ENCODE measurements at regions not wholly inside any gene's neighbourhood (a gene's known extent, or its start where the extent isn't known, plus 50 kb on each side); places are given as distances from the start of the nearest gene placed in this dataset.

DNA sequence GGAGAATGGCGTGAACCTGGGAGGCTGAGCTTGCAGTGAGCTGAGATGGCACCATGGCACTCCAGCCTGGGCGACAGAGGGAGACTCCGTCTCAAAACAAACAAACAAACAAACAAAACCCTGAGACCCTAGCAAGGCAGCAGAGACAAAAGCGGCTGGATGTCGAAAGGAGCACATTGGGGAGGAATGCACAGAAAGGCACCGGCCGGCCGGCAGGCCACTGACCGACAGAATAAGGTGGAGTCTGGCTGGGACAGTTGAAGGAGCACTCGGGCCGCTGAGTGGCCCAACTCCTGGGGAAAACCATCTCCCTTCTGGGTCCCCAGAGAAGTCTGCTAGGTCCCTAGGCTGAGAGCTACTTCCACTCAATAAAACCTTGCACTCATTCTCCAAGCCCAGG is 256.2 kb downstream of the KIF21A start:
- FAIRE-seq (no peak), DNase-seq (ENCODE audit: low read depth, low spot score) (no peak)
- no peaks in the 10 kb centered on the region for H3K4me1 ChIP-seq (ENCODE audit: control insufficient read depth, extremely low read depth, insufficient read depth, low read length)
- TF ChIP-seq, protein P1, sequence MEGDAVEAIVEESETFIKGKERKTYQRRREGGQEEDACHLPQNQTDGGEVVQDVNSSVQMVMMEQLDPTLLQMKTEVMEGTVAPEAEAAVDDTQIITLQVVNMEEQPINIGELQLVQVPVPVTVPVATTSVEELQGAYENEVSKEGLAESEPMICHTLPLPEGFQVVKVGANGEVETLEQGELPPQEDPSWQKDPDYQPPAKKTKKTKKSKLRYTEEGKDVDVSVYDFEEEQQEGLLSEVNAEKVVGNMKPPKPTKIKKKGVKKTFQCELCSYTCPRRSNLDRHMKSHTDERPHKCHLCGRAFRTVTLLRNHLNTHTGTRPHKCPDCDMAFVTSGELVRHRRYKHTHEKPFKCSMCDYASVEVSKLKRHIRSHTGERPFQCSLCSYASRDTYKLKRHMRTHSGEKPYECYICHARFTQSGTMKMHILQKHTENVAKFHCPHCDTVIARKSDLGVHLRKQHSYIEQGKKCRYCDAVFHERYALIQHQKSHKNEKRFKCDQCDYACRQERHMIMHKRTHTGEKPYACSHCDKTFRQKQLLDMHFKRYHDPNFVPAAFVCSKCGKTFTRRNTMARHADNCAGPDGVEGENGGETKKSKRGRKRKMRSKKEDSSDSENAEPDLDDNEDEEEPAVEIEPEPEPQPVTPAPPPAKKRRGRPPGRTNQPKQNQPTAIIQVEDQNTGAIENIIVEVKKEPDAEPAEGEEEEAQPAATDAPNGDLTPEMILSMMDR (optimal IDR thresholded peaks at IDR 0.05 in 1 of 3, IDR thresholded peaks at IDR 0.05 in 1 of 3, conservative IDR thresholded peaks at IDR 0.05 in 1 of 3; ENCODE audit: extremely low read depth in 1 of 3, insufficient read depth in 2 of 3, low read length in 3 of 3): no peak
- no peak for TF ChIP-seq EZH2 (IDR thresholded peaks at IDR 0.05; ENCODE audit: low read length)
- H4K20me1 ChIP-seq (ENCODE audit: control insufficient read depth, extremely low read depth, insufficient read depth, low read length): no peaks in the 10 kb centered on the region
- H3K79me2 ChIP-seq (ENCODE audit: control insufficient read depth, insufficient read depth, low read length): no peaks in the 10 kb centered on the region
- no peak overlapping the region for H3K4me3 ChIP-seq (ENCODE audit: control insufficient read depth in 2 of 3, extremely low read depth in 1 of 3, insufficient read depth in 2 of 3, low read depth in 1 of 3, low read length in 3 of 3)
- H3K9me3 ChIP-seq (ENCODE audit: control insufficient read depth, low read depth, low read length): no peaks in the 10 kb centered on the region
- H3K36me3 ChIP-seq (ENCODE audit: control insufficient read depth in 2 of 2, extremely low read depth in 1 of 2, insufficient read depth in 2 of 2, low read length in 2 of 2): no peaks in the 10 kb centered on the region
- no peak overlapping the region for H3K4me2 ChIP-seq (ENCODE audit: control insufficient read depth, extremely low read depth, insufficient read depth, low read depth, low read length)
- no peaks in the 10 kb centered on the region for H3K9me1 ChIP-seq (ENCODE audit: control insufficient read depth, extremely low read depth, insufficient read depth, low read length)
- no peak overlapping the region for H3K9ac ChIP-seq (ENCODE audit: control insufficient read depth, extremely low read depth, insufficient read depth, low read length)
- dilution Hi-C loops (cut with MboI; ENCODE audit: extremely low pct_ligation_motif_present, low sequenced_read_pairs): no loop called here
- no peak overlapping the region for H3K27ac ChIP-seq (ENCODE audit: control insufficient read depth, insufficient read depth, low read length)
- H3K27me3 ChIP-seq (ENCODE audit: control insufficient read depth, extremely low read depth, insufficient read depth, low read length): no peaks in the 10 kb centered on the region
- H2AFZ ChIP-seq (ENCODE audit: control insufficient read depth, low read length): no peak overlapping the region

DNA sequence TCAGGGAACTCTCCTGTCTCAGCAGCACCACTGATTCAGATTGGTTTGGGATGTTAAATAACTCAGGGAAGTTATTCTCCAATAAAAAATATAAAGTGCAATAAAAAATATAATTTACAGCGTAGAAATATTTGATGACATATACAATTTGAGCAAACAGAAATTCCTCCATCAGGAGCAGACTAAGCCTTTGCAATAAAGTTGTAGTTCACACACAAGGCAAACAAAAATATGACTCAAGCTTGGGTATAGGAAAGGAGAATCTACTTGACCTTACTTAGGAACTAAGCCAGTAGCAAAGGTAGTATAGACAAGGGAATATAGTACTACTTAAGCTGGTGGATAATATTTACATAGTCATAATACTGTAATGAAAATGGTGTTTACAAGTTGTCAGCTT is 264.1 kb downstream of the KIF21A start:
- H3K9ac ChIP-seq (ENCODE audit: control insufficient read depth, extremely low read depth, insufficient read depth, low read length): no peak overlapping the region
- no peak overlapping the region for H3K4me2 ChIP-seq (ENCODE audit: control insufficient read depth, extremely low read depth, insufficient read depth, low read depth, low read length)
- H3K4me3 ChIP-seq (ENCODE audit: control insufficient read depth in 2 of 3, extremely low read depth in 1 of 3, insufficient read depth in 2 of 3, low read depth in 1 of 3, low read length in 3 of 3): no peak overlapping the region
- DNase-seq (ENCODE audit: low read depth, low spot score) (no peak), FAIRE-seq (no peak)
- no peaks in the 10 kb centered on the region for H3K79me2 ChIP-seq (ENCODE audit: control insufficient read depth, insufficient read depth, low read length)
- no peak for TF ChIP-seq EZH2 (IDR thresholded peaks at IDR 0.05; ENCODE audit: low read length)
- TF ChIP-seq, protein P1 (optimal IDR thresholded peaks at IDR 0.05 in 1 of 3, IDR thresholded peaks at IDR 0.05 in 1 of 3, conservative IDR thresholded peaks at IDR 0.05 in 1 of 3; ENCODE audit: extremely low read depth in 1 of 3, insufficient read depth in 2 of 3, low read length in 3 of 3): no peak
- H4K20me1 ChIP-seq (ENCODE audit: control insufficient read depth, extremely low read depth, insufficient read depth, low read length): no peaks in the 10 kb centered on the region
- H3K27ac ChIP-seq (ENCODE audit: control insufficient read depth, insufficient read depth, low read length): no peak overlapping the region
- H3K9me1 ChIP-seq (ENCODE audit: control insufficient read depth, extremely low read depth, insufficient read depth, low read length): no peaks in the 10 kb centered on the region
- no peaks in the 10 kb centered on the region for H3K36me3 ChIP-seq (ENCODE audit: control insufficient read depth in 2 of 2, extremely low read depth in 1 of 2, insufficient read depth in 2 of 2, low read length in 2 of 2)
- no peaks in the 10 kb centered on the region for H3K27me3 ChIP-seq (ENCODE audit: control insufficient read depth, extremely low read depth, insufficient read depth, low read length)
- dilution Hi-C loops (cut with MboI; ENCODE audit: extremely low pct_ligation_motif_present, low sequenced_read_pairs): no loop called here
- H3K4me1 ChIP-seq (ENCODE audit: control insufficient read depth, extremely low read depth, insufficient read depth, low read length): no peaks in the 10 kb centered on the region
- no peaks in the 10 kb centered on the region for H3K9me3 ChIP-seq (ENCODE audit: control insufficient read depth, low read depth, low read length)
- H2AFZ ChIP-seq (ENCODE audit: control insufficient read depth, low read length): no peak overlapping the region

Measured in keratinocyte (primary cell).